SIG-M5 treated with dmso at 0.1 percent for 504 hours (cell line): ENCODE measurements at regions not wholly inside any gene's neighbourhood (a gene's known extent, or its start where the extent isn't known, plus 50 kb on each side); places are given as distances from the start of the nearest gene placed in this dataset.

Source experiments
- DNase-seq: peaks from one replicate; lab custom pipeline; 2025; ENCODE audit not compliant: unreplicated experiment; lab: John Stamatoyannopoulos, UW

GRCh38 chr4:54933579-54933978, 191.8 kb downstream of the KDR start:
- DNase-seq, result no peak

- no peak for DNase-seq
Measured at GRCh38 chr4:54930226-54930625, 195.2 kb downstream of the KDR start.

GRCh38 chr4:54929459-54929858, 195.9 kb downstream of the KDR start:
- no peak for DNase-seq

GRCh38 chr4:54924891-54925290, 200.5 kb downstream of the KDR start:
- no peak for DNase-seq

DNA sequence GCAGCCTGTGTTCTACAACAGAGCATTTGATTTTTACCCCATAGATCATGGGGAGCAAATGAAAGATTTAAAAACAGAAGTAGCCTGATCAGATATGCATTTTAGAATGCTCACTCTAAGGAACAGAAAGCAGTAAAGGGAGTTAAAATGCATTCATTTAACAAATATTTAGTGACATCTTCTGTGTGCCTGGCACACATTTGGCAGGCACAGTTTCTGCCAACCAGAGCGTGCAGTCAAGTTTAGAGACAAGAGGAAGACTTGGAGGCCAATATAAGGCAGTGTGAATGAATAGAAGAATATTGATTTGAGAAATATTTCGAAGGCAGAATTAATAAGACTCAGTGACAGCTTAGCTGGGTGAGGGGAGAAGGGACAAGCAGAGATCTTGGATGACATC, 210.1 kb downstream of the KDR start:
- DNase-seq, result no peak

- no peak for DNase-seq
Measured at GRCh38 chr4:54914781-54915180, 210.6 kb downstream of the KDR start.

DNA sequence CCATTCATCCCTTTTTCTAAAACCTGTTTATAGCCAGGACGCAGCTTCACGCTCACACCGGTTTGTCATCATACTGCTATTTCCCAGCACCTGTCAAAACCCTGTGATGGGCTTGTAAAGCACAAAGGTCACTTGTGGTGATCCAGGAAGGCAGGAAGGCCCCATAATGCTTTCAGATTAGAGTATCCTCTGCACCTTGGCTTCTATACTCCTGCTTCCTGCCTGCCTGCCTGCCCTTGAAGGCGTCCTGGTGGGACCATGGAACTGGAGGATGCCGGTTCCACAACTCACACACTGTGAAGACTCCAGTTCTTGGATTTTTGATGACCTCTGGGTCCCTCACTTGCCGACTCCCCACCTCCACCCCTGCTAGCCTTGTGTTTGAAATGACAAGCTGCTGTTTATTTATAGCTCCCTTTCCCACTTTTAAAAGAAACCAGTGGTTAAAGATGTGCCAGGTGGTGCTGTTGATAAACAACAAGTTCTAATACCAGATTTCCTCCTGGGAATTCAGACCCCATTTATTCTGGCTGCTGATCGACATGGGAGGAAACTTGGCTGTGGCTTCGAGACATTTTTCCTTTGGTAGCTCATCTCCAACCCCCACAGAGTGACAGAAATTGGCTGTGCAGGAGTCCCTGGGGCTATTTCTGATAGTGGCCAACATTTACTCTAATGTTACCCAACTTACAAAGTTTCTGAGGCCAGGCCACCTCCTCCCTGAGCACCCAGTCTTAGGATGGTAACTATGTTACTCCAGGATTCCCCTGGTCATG, 211.5 kb downstream of the KDR start:
- no peak for DNase-seq

DNA sequence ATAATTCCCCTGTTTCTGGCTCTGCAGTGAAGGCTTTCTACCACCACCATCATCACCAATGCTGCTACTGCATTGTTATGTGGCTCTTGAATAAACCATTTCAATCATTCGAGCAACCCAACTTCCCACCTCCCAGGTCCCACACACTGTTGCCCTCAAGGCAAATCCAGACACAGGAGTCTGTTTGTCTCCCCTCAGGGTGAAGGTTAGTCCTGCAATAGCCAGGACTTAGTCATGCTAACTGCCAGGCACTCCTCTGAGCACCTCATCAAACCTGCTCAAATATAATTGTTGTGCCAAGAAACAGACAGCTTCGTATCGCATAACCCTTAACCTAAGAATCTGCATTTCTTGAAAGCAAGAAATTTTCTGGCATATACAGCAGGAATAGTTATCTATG, 213.2 kb downstream of the KDR start:
- DNase-seq, result no peak

DNA sequence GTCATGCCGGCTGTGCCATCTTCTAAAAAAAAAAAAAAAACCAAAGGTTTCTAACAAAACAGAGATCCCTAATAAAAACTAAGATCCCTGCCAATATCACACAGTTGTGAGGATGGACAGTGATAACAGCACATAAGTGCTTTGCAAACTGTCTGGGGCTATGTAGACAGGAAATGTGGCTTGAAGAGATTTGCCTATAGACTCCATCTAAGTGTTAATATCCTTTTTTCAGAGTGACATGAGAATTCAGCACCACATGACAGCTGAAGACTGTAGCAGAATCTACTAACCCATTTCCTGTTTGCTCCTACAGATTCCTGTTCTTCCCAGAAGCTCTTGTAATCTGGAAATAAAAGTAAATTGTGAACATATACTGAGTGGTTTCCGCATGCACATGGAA, 215.4 kb downstream of the KDR start:
- no peak for DNase-seq

GRCh38 chr4:54908763-54909162, 216.6 kb downstream of the KDR start:
- no peak for DNase-seq

DNA sequence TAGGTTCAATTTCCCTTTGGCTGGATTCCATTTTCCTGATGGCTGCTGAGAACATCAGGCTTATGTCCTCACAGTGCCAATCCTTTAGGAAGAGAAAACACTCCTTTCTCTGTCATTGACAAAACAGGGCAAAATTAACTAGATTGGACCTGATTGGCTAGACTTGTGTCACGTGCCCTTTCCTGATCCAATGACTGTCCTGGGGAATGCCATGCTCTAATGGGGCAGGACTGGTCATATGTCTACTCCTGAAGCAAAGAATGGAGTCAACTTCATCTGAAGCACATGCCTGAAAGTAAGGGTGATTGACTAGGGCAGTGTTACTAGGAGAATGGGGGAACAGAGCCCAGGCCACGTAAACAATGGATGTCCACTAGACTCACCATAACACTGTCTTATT, 220.4 kb downstream of the KDR start:
- DNase-seq, result no peak

DNA sequence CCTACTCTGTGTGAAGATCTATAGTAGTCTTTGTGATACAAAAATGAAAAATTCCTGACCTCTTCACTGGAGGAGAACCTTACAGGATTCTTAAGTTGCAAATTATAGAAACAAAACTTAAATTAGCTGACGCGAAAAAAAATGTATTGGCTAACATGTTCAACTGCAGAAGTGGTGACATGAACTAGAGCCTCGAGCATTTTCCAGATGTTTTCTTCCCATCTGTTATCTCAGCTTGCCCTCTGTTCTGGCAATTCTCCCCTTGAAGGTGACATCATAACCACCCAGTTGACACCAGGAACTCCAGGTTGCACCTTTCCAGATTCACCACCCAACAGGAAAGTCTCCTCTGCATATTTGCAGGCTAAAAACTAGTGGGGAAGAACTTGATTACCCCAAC, 222.4 kb downstream of the KDR start:
- DNase-seq, result no peak

GRCh38 chr4:54902271-54902670, 223.1 kb downstream of the KDR start:
- DNase-seq, result peak; percentile 13

GRCh38 chr4:54901202-54901601, 224.2 kb downstream of the KDR start:
- no peak for DNase-seq

- DNase-seq, result no peak
Measured at GRCh38 chr4:54898656-54899340, 226.6 kb downstream of the KDR start.

GRCh38 chr4:54898056-54898562, 227.3 kb downstream of the KDR start:
- DNase-seq, result no peak

- DNase-seq, result no peak
Measured at GRCh38 chr4:54897590-54897989, 227.8 kb downstream of the KDR start.

GRCh38 chr4:54882616-54883015, 224.9 kb downstream of the KIT start:
- no peak for DNase-seq

DNA sequence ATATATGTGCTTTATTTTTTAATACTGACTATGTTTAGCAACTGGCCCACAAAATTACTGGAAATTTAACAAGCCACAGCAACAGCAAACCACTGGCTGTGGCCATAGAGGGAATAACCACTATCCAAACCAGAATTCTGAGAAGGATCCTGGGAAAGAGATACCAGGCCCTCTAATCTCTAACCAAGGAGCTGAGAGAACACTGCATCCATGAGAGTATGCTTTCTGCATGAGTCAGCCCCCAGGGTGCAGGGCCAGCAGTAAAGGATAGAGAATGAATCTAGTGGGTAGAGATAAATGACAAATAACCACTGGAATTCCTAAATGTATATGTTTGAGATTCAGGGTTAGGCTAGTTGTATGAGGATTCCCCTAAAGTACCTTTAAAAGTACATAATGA, 221.8 kb downstream of the KIT start:
- DNase-seq, result no peak

DNA sequence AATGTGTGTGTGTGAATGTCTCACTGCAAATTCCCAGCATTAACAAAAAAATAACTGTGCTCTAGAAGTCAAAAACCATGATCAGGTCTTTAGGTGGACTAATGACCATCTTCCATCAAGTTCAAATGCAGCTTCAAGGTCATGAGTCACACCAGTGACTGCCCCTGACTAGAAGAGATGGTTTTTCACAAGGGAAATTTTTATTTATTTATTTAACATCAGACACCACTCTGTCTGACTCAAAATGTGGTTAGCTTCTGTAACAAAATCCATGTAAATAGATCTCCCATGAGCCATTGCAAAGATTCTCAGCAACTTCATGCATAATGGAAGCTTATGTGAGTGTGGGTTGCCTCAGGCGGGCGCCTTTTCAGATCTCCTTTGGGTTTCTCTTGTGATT, 219.2 kb downstream of the KIT start:
- no peak for DNase-seq

GRCh38 chr4:54872261-54872660, 214.5 kb downstream of the KIT start:
- no peak for DNase-seq

GRCh38 chr4:54863571-54864255, 206.0 kb downstream of the KIT start:
- DNase-seq, result no peak
